Gastrocnemius medialis (tissue), 4 donors: ENCODE measurements at regions not wholly inside any gene's neighbourhood (a gene's known extent, or its start where the extent isn't known, plus 50 kb on each side); places are given as distances from the start of the nearest gene placed in this dataset.

ENCODE experiments used
- ATAC-seq, 2 donors: fragments of 150-250 bp; one replicate each; pipeline ENCODE4 v1.9.1; 2016
- DNase-seq, 2 donors: peaks; one replicate each; pipeline ENCODE4 v3.0.0-alpha.2; 2019
- H3K27ac ChIP-seq, 4 donors: fragments of 200-600 bp; sonication (generic); 1 replicate in 1 of 4; 2 replicates in 3 of 4; pipeline ENCODE4 v1.5.1; 2016 to 2018; ENCODE audit warnings: mild to moderate bottlenecking in 2 of 4, moderate library complexity in 1 of 4
- H3K27me3 ChIP-seq, 3 donors: fragments of 200-600 bp; sonication (generic) in 2 of 3; 1 replicate in 1 of 3; 2 replicates in 2 of 3; pipeline versions ENCODE4 v1.5.1 to v1.6.0; 2016 to 2019; ENCODE audit warnings: mild to moderate bottlenecking in 1 of 3, moderate library complexity in 1 of 3
- H3K36me3 ChIP-seq, 2 donors: fragments of 200-600 bp; sonication (generic) in 1 of 2; one replicate each; pipeline ENCODE4 v1.5.1; 2017 to 2018
- H3K4me1 ChIP-seq, 2 donors: fragments of 200-600 bp; sonication (generic) in 1 of 2; one replicate each; pipeline ENCODE4 v1.5.1; 2016 to 2017; ENCODE audit warnings: mild to moderate bottlenecking in 2 of 2
- H3K4me3 ChIP-seq, 4 donors: fragments of 200-600 bp; sonication (generic) in 3 of 4; 1 replicate in 1 of 4; 2 replicates in 3 of 4; pipeline ENCODE4 v1.5.1; 2016 to 2019; ENCODE audit warnings: mild to moderate bottlenecking in 2 of 4
- H3K9me3 ChIP-seq, 3 donors: fragments of 200-600 bp; sonication (generic) in 2 of 3; 1 replicate in 1 of 3; 2 replicates in 2 of 3; pipeline ENCODE4 v1.5.1; 2016 to 2019
- CTCF ChIP-seq, 5 experiments: fragments of 450-650 bp in 3 of 5; fragments of 200-600 bp in 2 of 5; sonication (generic) in 2 of 5; IDR thresholded peaks in 4 of 5; conservative IDR thresholded peaks in 1 of 5; 1 replicate in 4 of 5; 2 replicates in 1 of 5; pipeline ENCODE4 v1.5.1; 2016 to 2019; ENCODE audit warnings: antibody characterized with exemption in 5 of 5, mild to moderate bottlenecking in 3 of 5, moderate library complexity in 3 of 5
- POLR2A ChIP-seq, 2 donors: fragments of 450-650 bp; IDR thresholded peaks; one replicate each; pipeline ENCODE4 v1.6.1; 2017; ENCODE audit warnings: antibody characterized with exemption in 2 of 2, mild to moderate bottlenecking in 2 of 2, moderate library complexity in 2 of 2
- in situ Hi-C, 4 donors: fragments of 200-750 bp; cut with MboI; loops; one replicate each; pipeline versions ENCODE4 v1.15.0 to v1.8.0; 2017; ENCODE audit warnings: low sequenced_read_pairs in 4 of 4
- intact Hi-C: fragments of 100-400 bp; cut with DNase I; formaldehyde crosslinking; loops from one replicate; pipeline ENCODE4 v1.15.1; 2023; ENCODE audit warnings: low total_unique reads

GRCh38 chr17:71477356-71477755 lies 643.5 kb upstream of the SOX9 start:
- Histone ChIP-seq H3K27ac (no peak overlapping the region), H3K36me3 (no peaks in the 10 kb centered on the region), H3K9me3 (no peaks in the 10 kb centered on the region), H3K4me3 (no peak overlapping the region), H3K27me3 (no peaks in the 10 kb centered on the region), H3K4me1 (no peaks in the 10 kb centered on the region)
- TF ChIP-seq CTCF (IDR thresholded peaks at IDR 0.05 in 4 of 5, conservative IDR thresholded peaks at IDR 0.05 in 1 of 5) (no peak), POLR2A (IDR thresholded peaks at IDR 0.05) (no peak)
- intact Hi-C loops = no loop called here
- DNase-seq (no peak), ATAC-seq (no peak)
- in situ Hi-C loops = no loop called here

- Histone ChIP-seq H3K36me3 (no peaks in the 10 kb centered on the region), H3K27me3 (no peaks in the 10 kb centered on the region), H3K4me1 (no peaks in the 10 kb centered on the region), H3K27ac (no peak overlapping the region), H3K9me3 (no peaks in the 10 kb centered on the region), H3K4me3 (no peak overlapping the region)
- DNase-seq (no peak), ATAC-seq (no peak)
- TF ChIP-seq POLR2A (IDR thresholded peaks at IDR 0.05) (no peak), CTCF (IDR thresholded peaks at IDR 0.05 in 4 of 5, conservative IDR thresholded peaks at IDR 0.05 in 1 of 5) (no peak)
- in situ Hi-C loops (no loop called here), intact Hi-C loops (no loop called here)
Observed at GRCh38 chr17:71480099-71480498, 640.7 kb upstream of the SOX9 start.

GRCh38 chr17:71482625-71483024 lies 638.2 kb upstream of the SOX9 start:
- no peaks in the 10 kb centered on the region for H3K4me1 ChIP-seq
- in situ Hi-C loops (no loop called here), intact Hi-C loops (no loop called here)
- no peak overlapping the region for H3K27ac ChIP-seq
- no peaks in the 10 kb centered on the region for H3K27me3 ChIP-seq
- TF ChIP-seq CTCF (IDR thresholded peaks at IDR 0.05 in 4 of 5, conservative IDR thresholded peaks at IDR 0.05 in 1 of 5) (no peak), POLR2A (IDR thresholded peaks at IDR 0.05) (no peak)
- ATAC-seq (no peak), DNase-seq (no peak)
- H3K36me3 ChIP-seq = no peaks in the 10 kb centered on the region
- no peaks in the 10 kb centered on the region for H3K9me3 ChIP-seq
- no peak overlapping the region for H3K4me3 ChIP-seq

GRCh38 chr17:71484546-71484945 lies 636.3 kb upstream of the SOX9 start:
- ATAC-seq = no peak
- intact Hi-C loops (no loop called here), in situ Hi-C loops (no loop called here)
- H3K4me1 ChIP-seq = no peaks in the 10 kb centered on the region
- DNase-seq = no peak
- H3K9me3 ChIP-seq = no peaks in the 10 kb centered on the region
- H3K27ac ChIP-seq = no peak overlapping the region
- H3K4me3 ChIP-seq = no peak overlapping the region
- H3K36me3 ChIP-seq = no peaks in the 10 kb centered on the region
- TF ChIP-seq POLR2A (IDR thresholded peaks at IDR 0.05) (no peak), CTCF (IDR thresholded peaks at IDR 0.05 in 4 of 5, conservative IDR thresholded peaks at IDR 0.05 in 1 of 5) (no peak)
- no peaks in the 10 kb centered on the region for H3K27me3 ChIP-seq

- Histone ChIP-seq H3K27me3 (no peaks in the 10 kb centered on the region), H3K27ac (no peak overlapping the region), H3K4me1 (no peaks in the 10 kb centered on the region), H3K9me3 (no peaks in the 10 kb centered on the region), H3K4me3 (no peak overlapping the region), H3K36me3 (no peaks in the 10 kb centered on the region)
- DNase-seq = no peak
- intact Hi-C loops = no loop called here
- no peak for ATAC-seq
- in situ Hi-C loops = no loop called here
- TF ChIP-seq POLR2A (IDR thresholded peaks at IDR 0.05) (no peak), CTCF (IDR thresholded peaks at IDR 0.05 in 4 of 5, conservative IDR thresholded peaks at IDR 0.05 in 1 of 5) (no peak)
Observed at GRCh38 chr17:71485426-71485825, 635.4 kb upstream of the SOX9 start.
